Stimulated activated CD4-positive, alpha-beta T cell treated with anti-CD3 and anti-CD28 coated beads, TNF-alpha, amount 100 ng/mL, for 1 hour (primary cell): ENCODE measurements at regions not wholly inside any gene's neighbourhood (a gene's known extent, or its start where the extent isn't known, plus 50 kb on each side); places are given as distances from the start of the nearest gene placed in this dataset.

Source experiments
- DNase-seq, 3 donors: peaks; one replicate each; pipeline ENCODE4 v3.0.0-alpha.2; 2020; ENCODE audit warnings: low read depth in 3 of 3, low spot score in 1 of 3

- DNase-seq, result no peak
Observed at GRCh38 chr22:48541401-48542098, 1286.1 kb downstream of the BRD1 start.

- no peak for DNase-seq
Observed at GRCh38 chr22:48539261-48539660, 1288.4 kb downstream of the BRD1 start.

- no peak for DNase-seq
Observed at GRCh38 chr22:48538291-48538820, 1289.3 kb downstream of the BRD1 start.

GRCh38 chr22:48537343-48537680 lies 1290.4 kb downstream of the BRD1 start:
- DNase-seq, result no peak

GRCh38 chr22:48536541-48537342 lies 1290.9 kb downstream of the BRD1 start:
- DNase-seq, result no peak

GRCh38 chr22:48535868-48536540 lies 1291.7 kb downstream of the BRD1 start:
- DNase-seq, result no peak

GRCh38 chr22:48534395-48534958 lies 1293.2 kb downstream of the BRD1 start:
- no peak for DNase-seq

- no peak for DNase-seq
Observed at GRCh38 chr22:48532986-48533385, 1294.7 kb downstream of the BRD1 start.

- DNase-seq, result no peak
Observed at GRCh38 chr22:48531761-48532435, 1295.8 kb downstream of the BRD1 start.

GRCh38 chr22:48531108-48531507 lies 1296.6 kb downstream of the BRD1 start:
- DNase-seq, result no peak

- no peak for DNase-seq
Observed at GRCh38 chr22:48530666-48531065, 1297.0 kb downstream of the BRD1 start.

GRCh38 chr22:48528221-48528915 lies 1299.3 kb downstream of the BRD1 start:
- DNase-seq, result no peak

- no peak for DNase-seq
Observed at GRCh38 chr22:48523761-48524160, 1303.9 kb downstream of the BRD1 start.

- no peak for DNase-seq
Observed at GRCh38 chr22:48523091-48523490, 1304.6 kb downstream of the BRD1 start.

GRCh38 chr22:48522271-48522670 lies 1305.4 kb downstream of the BRD1 start:
- no peak for DNase-seq

- DNase-seq, result no peak
Observed at GRCh38 chr22:48520884-48521588, 1306.6 kb downstream of the BRD1 start.

- no peak for DNase-seq
Observed at GRCh38 chr22:48520207-48520606, 1307.5 kb downstream of the BRD1 start.

- no peak for DNase-seq
Observed at GRCh38 chr22:48517039-48518030, 1310.3 kb downstream of the BRD1 start.

- no peak for DNase-seq
Observed at GRCh38 chr22:48516571-48516970, 1311.1 kb downstream of the BRD1 start.
